ENCODE measurements at regions not wholly inside any gene's neighbourhood (a gene's known extent, or its start where the extent isn't known, plus 50 kb on each side); places are given as distances from the start of the nearest gene placed in this dataset.

GRCh38 chr2:52084759-52085158 is 1052.8 kb upstream of the NRXN1 start:
- H3K27me3 ChIP-seq = no peaks in the 10 kb centered on the region
- 87% methylated on average over 1 of the region's 1 CpG for WGBS
- H3K36me3 ChIP-seq = no peaks in the 10 kb centered on the region
- TF ChIP-seq POLR2A (IDR thresholded peaks at IDR 0.05) (no peak), EP300 (IDR thresholded peaks at IDR 0.05) (no peak)
- TF ChIP-seq, protein P1, sequence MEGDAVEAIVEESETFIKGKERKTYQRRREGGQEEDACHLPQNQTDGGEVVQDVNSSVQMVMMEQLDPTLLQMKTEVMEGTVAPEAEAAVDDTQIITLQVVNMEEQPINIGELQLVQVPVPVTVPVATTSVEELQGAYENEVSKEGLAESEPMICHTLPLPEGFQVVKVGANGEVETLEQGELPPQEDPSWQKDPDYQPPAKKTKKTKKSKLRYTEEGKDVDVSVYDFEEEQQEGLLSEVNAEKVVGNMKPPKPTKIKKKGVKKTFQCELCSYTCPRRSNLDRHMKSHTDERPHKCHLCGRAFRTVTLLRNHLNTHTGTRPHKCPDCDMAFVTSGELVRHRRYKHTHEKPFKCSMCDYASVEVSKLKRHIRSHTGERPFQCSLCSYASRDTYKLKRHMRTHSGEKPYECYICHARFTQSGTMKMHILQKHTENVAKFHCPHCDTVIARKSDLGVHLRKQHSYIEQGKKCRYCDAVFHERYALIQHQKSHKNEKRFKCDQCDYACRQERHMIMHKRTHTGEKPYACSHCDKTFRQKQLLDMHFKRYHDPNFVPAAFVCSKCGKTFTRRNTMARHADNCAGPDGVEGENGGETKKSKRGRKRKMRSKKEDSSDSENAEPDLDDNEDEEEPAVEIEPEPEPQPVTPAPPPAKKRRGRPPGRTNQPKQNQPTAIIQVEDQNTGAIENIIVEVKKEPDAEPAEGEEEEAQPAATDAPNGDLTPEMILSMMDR (IDR thresholded peaks at IDR 0.05) = no peak
- DNase-seq (ENCODE audit: low spot score in 2 of 2) = no peak
- H3K27ac ChIP-seq = no peak overlapping the region
- H3K4me1 ChIP-seq = no peaks in the 10 kb centered on the region
- no peaks in the 10 kb centered on the region for H3K9me3 ChIP-seq
- H3K4me3 ChIP-seq = no peak overlapping the region

DNA sequence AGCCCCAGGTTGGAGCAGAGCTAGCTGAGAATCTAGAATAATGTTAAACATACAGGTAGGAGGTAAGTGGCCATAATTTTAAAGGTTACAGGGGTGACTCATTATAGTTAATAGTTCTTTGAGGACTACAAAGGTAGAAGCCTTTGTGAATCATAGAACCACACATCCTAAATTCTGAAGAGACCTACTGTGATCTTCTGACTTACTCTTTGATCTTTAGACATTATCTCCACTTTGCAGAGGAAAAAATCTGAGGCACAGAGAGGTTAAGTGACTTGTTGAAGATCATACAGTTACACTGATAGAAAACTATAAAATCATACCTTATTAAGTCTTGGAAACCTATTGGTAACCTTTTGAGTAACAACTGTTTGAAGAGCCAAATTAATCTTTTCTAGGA is 1051.3 kb upstream of the NRXN1 start:
- no peak overlapping the region for H3K27ac ChIP-seq
- H3K36me3 ChIP-seq = no peaks in the 10 kb centered on the region
- DNase-seq (ENCODE audit: low spot score in 2 of 2) = no peak
- no peaks in the 10 kb centered on the region for H3K4me1 ChIP-seq
- TF ChIP-seq POLR2AphosphoS5 (IDR thresholded peaks at IDR 0.05) (no peak), POLR2A (IDR thresholded peaks at IDR 0.05) (no peak), EP300 (IDR thresholded peaks at IDR 0.05) (no peak)
- TF ChIP-seq, protein P1 (IDR thresholded peaks at IDR 0.05) = no peak
- no peaks in the 10 kb centered on the region for H3K9me3 ChIP-seq
- H3K27me3 ChIP-seq = no peaks in the 10 kb centered on the region
- no peak overlapping the region for H3K4me3 ChIP-seq

- DNase-seq (ENCODE audit: low spot score in 2 of 2) = no peak
- Histone ChIP-seq H3K4me1 (no peaks in the 10 kb centered on the region), H3K4me3 (no peak overlapping the region), H3K27me3 (no peaks in the 10 kb centered on the region), H3K36me3 (no peaks in the 10 kb centered on the region), H3K9me3 (no peaks in the 10 kb centered on the region), H3K27ac (no peak overlapping the region)
- TF ChIP-seq, protein P1 (IDR thresholded peaks at IDR 0.05) = no peak
- TF ChIP-seq EP300 (IDR thresholded peaks at IDR 0.05) (no peak), POLR2AphosphoS5 (IDR thresholded peaks at IDR 0.05) (no peak), POLR2A (IDR thresholded peaks at IDR 0.05) (no peak)
These were observed 1050.7 kb upstream of the NRXN1 start for GRCh38 chr2:52082646-52083045.

GRCh38 chr2:52079602-52080001 is 1047.7 kb upstream of the NRXN1 start:
- DNase-seq (ENCODE audit: low spot score in 2 of 2) = no peak
- Histone ChIP-seq H3K36me3 (no peaks in the 10 kb centered on the region), H3K27me3 (no peaks in the 10 kb centered on the region), H3K27ac (no peak overlapping the region), H3K4me3 (no peak overlapping the region), H3K4me1 (no peaks in the 10 kb centered on the region), H3K9me3 (no peaks in the 10 kb centered on the region)
- 68% methylated on average over 2 of the region's 2 CpGs for WGBS
- TF ChIP-seq EP300 (IDR thresholded peaks at IDR 0.05) = no peak
- TF ChIP-seq, protein P1 (IDR thresholded peaks at IDR 0.05) = no peak
- TF ChIP-seq POLR2AphosphoS5 (IDR thresholded peaks at IDR 0.05) = no peak
- TF ChIP-seq POLR2A (IDR thresholded peaks at IDR 0.05) = no peak

- Histone ChIP-seq H3K27me3 (no peaks in the 10 kb centered on the region), H3K4me1 (no peaks in the 10 kb centered on the region), H3K4me3 (no peak overlapping the region), H3K27ac (no peak overlapping the region), H3K9me3 (no peaks in the 10 kb centered on the region), H3K36me3 (no peaks in the 10 kb centered on the region)
- DNase-seq (ENCODE audit: low spot score in 2 of 2) = no peak
- TF ChIP-seq, protein P1 (IDR thresholded peaks at IDR 0.05) = no peak
- no peak for TF ChIP-seq EP300 (IDR thresholded peaks at IDR 0.05)
- no peak for TF ChIP-seq POLR2A (IDR thresholded peaks at IDR 0.05)
- TF ChIP-seq POLR2AphosphoS5 (IDR thresholded peaks at IDR 0.05) = no peak
These were observed 1045.2 kb upstream of the NRXN1 start for GRCh38 chr2:52077159-52077558.

All from suprapubic skin (tissue), 4 donors.